Hepatocyte (in vitro differentiated cells): ENCODE measurements at regions not wholly inside any gene's neighbourhood (a gene's known extent, or its start where the extent isn't known, plus 50 kb on each side); places are given as distances from the start of the nearest gene placed in this dataset.

Experiments
- DNase-seq: peaks from one replicate; pipeline ENCODE4 v3.0.0-alpha.2; 2016; ENCODE audit warnings: low spot score
- H2AFZ ChIP-seq: fragments of 200-600 bp; sonication (generic); 2 replicates; pipeline ENCODE4 v1.6.0; 2016; ENCODE audit warnings: antibody characterized with exemption, mild to moderate bottlenecking
- H3K27ac ChIP-seq: fragments of 200-600 bp; sonication (generic); 2 replicates; pipeline ENCODE4 v1.5.1; 2016; ENCODE audit warnings: mild to moderate bottlenecking
- H3K27me3 ChIP-seq: fragments of 200-600 bp; sonication (generic); 2 replicates; pipeline ENCODE4 v1.6.1; 2016
- H3K36me3 ChIP-seq: fragments of 200-600 bp; sonication (generic); replicated peaks from 2 replicates; pipeline ENCODE4 v1.5.1; 2016; ENCODE audit warnings: low read depth; ENCODE audit not compliant: insufficient read depth
- H3K4me1 ChIP-seq: fragments of 200-600 bp; sonication (generic); 2 replicates; pipeline ENCODE4 v1.5.1; 2016; ENCODE audit warnings: mild to moderate bottlenecking, moderate library complexity; ENCODE audit not compliant: insufficient read depth
- H3K4me2 ChIP-seq: fragments of 200-600 bp; sonication (generic); 2 replicates; pipeline ENCODE4 v1.6.0; 2016
- H3K4me3 ChIP-seq: fragments of 200-600 bp; sonication (generic); 2 replicates; pipeline ENCODE4 v1.5.1; 2016; ENCODE audit warnings: mild to moderate bottlenecking
- H3K79me2 ChIP-seq: fragments of 200-600 bp; sonication (generic); 2 replicates; pipeline ENCODE4 v1.6.0; 2017; ENCODE audit warnings: mild to moderate bottlenecking
- H3K9me2 ChIP-seq: fragments of 200-600 bp; sonication (generic); replicated peaks from 2 replicates; pipeline ENCODE4 v1.6.0; 2017; ENCODE audit warnings: mild to moderate bottlenecking; ENCODE audit not compliant: insufficient read depth
- H3K9me3 ChIP-seq: fragments of 200-600 bp; sonication (generic); 2 replicates; pipeline ENCODE4 v1.5.1; 2016; ENCODE audit warnings: low read depth, mild to moderate bottlenecking
- H4K20me1 ChIP-seq: fragments of 200-600 bp; sonication (generic); 2 replicates; pipeline ENCODE4 v1.6.0; 2016; ENCODE audit warnings: mild to moderate bottlenecking; ENCODE audit not compliant: insufficient read depth, poor library complexity, severe bottlenecking
- CTCF ChIP-seq: fragments of 200-600 bp; sonication (generic); IDR thresholded peaks from 2 replicates; pipeline ENCODE4 v1.5.1; 2016; ENCODE audit warnings: antibody characterized with exemption, mild to moderate bottlenecking; ENCODE audit not compliant: poor library complexity
- EZH2 ChIP-seq: fragments of 200-600 bp; sonication (generic); IDR thresholded peaks from 2 replicates; pipeline ENCODE4 v1.6.1; 2016; ENCODE audit warnings: antibody characterized with exemption, mild to moderate bottlenecking, borderline replicate concordance
- EZH2phosphoT487 ChIP-seq: fragments of 200-600 bp; sonication (generic); IDR thresholded peaks from one replicate; pipeline ENCODE4 v1.6.1; 2018; ENCODE audit warnings: antibody characterized with exemption, mild to moderate bottlenecking, low read depth, moderate library complexity; ENCODE audit not compliant: unreplicated experiment, severe bottlenecking
- WGBS: methylation state at CpG from one replicate; pipeline ENCODE4 v1.1.6; 2016; ENCODE audit warnings: low lambda C conversion rate; ENCODE audit errors: missing lambda C conversion rate; 5-methylcytosine and 5-hydroxymethylcytosine counted together

- 83% methylated on average over 7 of the region's 7 CpGs for WGBS
- no peak for TF ChIP-seq CTCF
- Histone ChIP-seq H3K27ac (no peak overlapping the region), H3K36me3 (no peaks in the 10 kb centered on the region), H3K27me3 (no peaks in the 10 kb centered on the region), H2AFZ (no peak overlapping the region), H3K4me1 (no peaks in the 10 kb centered on the region), H3K4me3 (no peak overlapping the region), H3K79me2 (no peaks in the 10 kb centered on the region), H3K9me3 (no peaks in the 10 kb centered on the region), H4K20me1 (no peaks in the 10 kb centered on the region), H3K9me2 (no peaks in the 10 kb centered on the region), H3K4me2 (no peak overlapping the region)
- no peak for DNase-seq
These were observed 417.3 kb upstream of the MARCKS start for GRCh38 chr6:113439866-113440265.

GRCh38 chr6:113442040-113442439, 415.1 kb upstream of the MARCKS start:
- no peak overlapping the region for H3K4me3 ChIP-seq
- H3K4me1 ChIP-seq, result no peaks in the 10 kb centered on the region
- no peaks in the 10 kb centered on the region for H3K27me3 ChIP-seq
- H3K79me2 ChIP-seq, result no peaks in the 10 kb centered on the region
- H3K27ac ChIP-seq, result no peak overlapping the region
- H3K9me2 ChIP-seq, result no peaks in the 10 kb centered on the region
- TF ChIP-seq EZH2 (no peak), CTCF (no peak), EZH2phosphoT487 (no peak)
- peak overlapping the region; percentile 3 for H2AFZ ChIP-seq
- no peak overlapping the region for H3K4me2 ChIP-seq
- no peak for DNase-seq
- no peaks in the 10 kb centered on the region for H4K20me1 ChIP-seq
- no peaks in the 10 kb centered on the region for H3K36me3 ChIP-seq
- H3K9me3 ChIP-seq, result no peaks in the 10 kb centered on the region
- 52% methylated on average over 1 of the region's 1 CpG for WGBS

- H3K27me3 ChIP-seq, result no peaks in the 10 kb centered on the region
- no peaks in the 10 kb centered on the region for H4K20me1 ChIP-seq
- no peaks in the 10 kb centered on the region for H3K9me3 ChIP-seq
- no peaks in the 10 kb centered on the region for H3K36me3 ChIP-seq
- no peaks in the 10 kb centered on the region for H3K79me2 ChIP-seq
- no peak overlapping the region for H3K27ac ChIP-seq
- DNase-seq, result no peak
- WGBS, result 95% methylated on average over 3 of the region's 3 CpGs
- H3K4me2 ChIP-seq, result no peak overlapping the region
- no peak overlapping the region for H3K4me3 ChIP-seq
- H2AFZ ChIP-seq, result no peak overlapping the region
- H3K4me1 ChIP-seq, result peaks cover 9% of the 10 kb centered on the region
- no peaks in the 10 kb centered on the region for H3K9me2 ChIP-seq
- TF ChIP-seq EZH2, result no peak
- TF ChIP-seq EZH2phosphoT487, result no peak
- TF ChIP-seq CTCF, result no peak
These were observed 411.9 kb upstream of the MARCKS start for GRCh38 chr6:113445201-113445600.
